SK-N-SH treated with all-trans-retinoic acid at 6 μM for 48 hours (cell line): ENCODE measurements at regions not wholly inside any gene's neighbourhood (a gene's known extent, or its start where the extent isn't known, plus 50 kb on each side); places are given as distances from the start of the nearest gene placed in this dataset.

ENCODE experiments used
- ATAC-seq: fragments of 200-7000 bp; cut with Tn5 transposase; 3 replicates; pipeline ENCODE4 v1.9.1; 2020; ENCODE audit warnings: mild to moderate bottlenecking, moderate library complexity
- ARNTL ChIP-seq: fragments of 450-650 bp; formaldehyde crosslinking; IDR thresholded peaks from 2 replicates; pipeline ENCODE4 v1.5.0; 2020; ENCODE audit warnings: low read depth, mild to moderate bottlenecking, moderate library complexity, borderline replicate concordance
- BACH2 ChIP-seq: fragments of 250-450 bp; sonication (Bioruptor Pico); IDR thresholded peaks from 2 replicates; pipeline ENCODE4 v1.9.0; 2021; ENCODE audit warnings: mild to moderate bottlenecking, borderline replicate concordance
- CREB5 ChIP-seq: fragments of 250-450 bp; sonication (Bioruptor Pico); IDR thresholded peaks from 2 replicates; pipeline ENCODE4 v1.5.1; 2020; ENCODE audit warnings: low read depth, mild to moderate bottlenecking, moderate library complexity
- CSDC2 ChIP-seq: fragments of 250-450 bp; sonication (Bioruptor Pico); IDR thresholded peaks from 2 replicates; pipeline ENCODE4 v1.5.0; 2020; ENCODE audit warnings: mild to moderate bottlenecking, moderate library complexity
- CSRNP3 ChIP-seq: fragments of 250-450 bp; sonication (Bioruptor Pico); IDR thresholded peaks from 2 replicates; pipeline ENCODE4 v1.5.1; 2021; ENCODE audit warnings: mild to moderate bottlenecking, moderate library complexity
- ESRRG ChIP-seq: fragments of 250-450 bp; sonication (Bioruptor Pico); IDR thresholded peaks from 2 replicates; pipeline ENCODE4 v1.6.1; 2021; ENCODE audit warnings: mild to moderate bottlenecking
- GLIS3 ChIP-seq: fragments of 250-450 bp; sonication (Bioruptor Pico); IDR thresholded peaks from 2 replicates; pipeline ENCODE4 v1.5.0; 2020; ENCODE audit warnings: mild to moderate bottlenecking, moderate library complexity
- ISL1 ChIP-seq: fragments of 250-450 bp; sonication (Bioruptor Pico); IDR thresholded peaks from 2 replicates; pipeline ENCODE4 v2.1.2; 2022; ENCODE audit warnings: mild to moderate bottlenecking, moderate library complexity
- OSR1 ChIP-seq: fragments of 250-450 bp; sonication (Bioruptor Pico); IDR thresholded peaks from 2 replicates; pipeline ENCODE4 v1.8.0; 2022; ENCODE audit warnings: moderate library complexity, mild to moderate bottlenecking, inconsistent platforms
- PATZ1 ChIP-seq: fragments of 250-450 bp; sonication (Bioruptor Pico); IDR thresholded peaks from 2 replicates; pipeline ENCODE4 v1.8.0; 2020; ENCODE audit warnings: mild to moderate bottlenecking, moderate library complexity, borderline replicate concordance
- RARB ChIP-seq: fragments of 250-450 bp; sonication (Bioruptor Pico); IDR thresholded peaks from 2 replicates; pipeline ENCODE4 v1.8.0; 2021; ENCODE audit warnings: mild to moderate bottlenecking, moderate library complexity
- SNAI2 ChIP-seq: fragments of 250-450 bp; sonication (Bioruptor Pico); IDR thresholded peaks from 2 replicates; pipeline ENCODE4 v1.5.0; 2020; ENCODE audit warnings: mild to moderate bottlenecking, moderate library complexity
- TCF4 ChIP-seq: fragments of 250-450 bp; sonication (Bioruptor Pico); IDR thresholded peaks from 2 replicates; pipeline ENCODE4 v1.8.0; 2021; ENCODE audit warnings: mild to moderate bottlenecking, moderate library complexity, borderline replicate concordance
- TOX ChIP-seq: fragments of 250-450 bp; sonication (Bioruptor Pico); IDR thresholded peaks from 2 replicates; pipeline ENCODE4 v1.8.0; 2021; ENCODE audit warnings: mild to moderate bottlenecking, moderate library complexity, borderline replicate concordance
- ZC3H10 ChIP-seq: fragments of 250-450 bp; sonication (Bioruptor Pico); IDR thresholded peaks from 2 replicates; pipeline ENCODE4 v1.5.1; 2021; ENCODE audit warnings: mild to moderate bottlenecking, moderate library complexity
- ZFP3 ChIP-seq: fragments of 250-450 bp; sonication (Bioruptor Pico); IDR thresholded peaks from 2 replicates; pipeline ENCODE4 v1.5.0; 2020; ENCODE audit warnings: mild to moderate bottlenecking, moderate library complexity
- ZFP30 ChIP-seq: fragments of 450-650 bp; formaldehyde crosslinking; IDR thresholded peaks from 2 replicates; pipeline ENCODE4 v1.5.0; 2022; ENCODE audit warnings: mild to moderate bottlenecking, moderate library complexity
- ZNF565 ChIP-seq: fragments of 450-650 bp; formaldehyde crosslinking; conservative IDR thresholded peaks from 2 replicates; pipeline ENCODE4 v1.5.0; 2020; ENCODE audit warnings: low read depth, mild to moderate bottlenecking, moderate library complexity
- ZNF70 ChIP-seq: fragments of 450-650 bp; formaldehyde crosslinking; IDR thresholded peaks from 2 replicates; pipeline ENCODE4 v1.5.0; 2020; ENCODE audit warnings: mild to moderate bottlenecking, moderate library complexity
- ZNF8 ChIP-seq: fragments of 450-650 bp; formaldehyde crosslinking; IDR thresholded peaks from 2 replicates; pipeline ENCODE4 v1.5.0; 2020; ENCODE audit warnings: mild to moderate bottlenecking, moderate library complexity
- TF ChIP-seq, protein P1 (sequence below): fragments of 250-450 bp; sonication (Bioruptor Pico); IDR thresholded peaks from 2 replicates; pipeline ENCODE4 v1.8.0; 2021; ENCODE audit warnings: low read depth, mild to moderate bottlenecking, moderate library complexity, borderline replicate concordance
- TF ChIP-seq, protein P2 (sequence below): fragments of 250-450 bp; sonication (Bioruptor Pico); IDR thresholded peaks from 2 replicates; pipeline ENCODE4 v1.5.0; 2020; ENCODE audit warnings: mild to moderate bottlenecking, moderate library complexity

GRCh38 chr7:45998506-45998905, 77.4 kb upstream of the IGFBP3 start (continued):
- TF ChIP-seq CSRNP3 (CRISPR knock-in tag) (no peak), ZFP30 (no peak), TOX (CRISPR knock-in tag) (no peak), GLIS3 (CRISPR knock-in tag) (no peak), ARNTL (CRISPR knock-in tag) (no peak), ISL1 (no peak), ZNF8 (CRISPR knock-in tag) (no peak), RARB (CRISPR knock-in tag) (no peak), ZNF565 (CRISPR knock-in tag) (no peak), OSR1 (CRISPR knock-in tag) (no peak), ZC3H10 (CRISPR knock-in tag) (no peak), ZFP3 (CRISPR knock-in tag) (no peak)

DNA sequence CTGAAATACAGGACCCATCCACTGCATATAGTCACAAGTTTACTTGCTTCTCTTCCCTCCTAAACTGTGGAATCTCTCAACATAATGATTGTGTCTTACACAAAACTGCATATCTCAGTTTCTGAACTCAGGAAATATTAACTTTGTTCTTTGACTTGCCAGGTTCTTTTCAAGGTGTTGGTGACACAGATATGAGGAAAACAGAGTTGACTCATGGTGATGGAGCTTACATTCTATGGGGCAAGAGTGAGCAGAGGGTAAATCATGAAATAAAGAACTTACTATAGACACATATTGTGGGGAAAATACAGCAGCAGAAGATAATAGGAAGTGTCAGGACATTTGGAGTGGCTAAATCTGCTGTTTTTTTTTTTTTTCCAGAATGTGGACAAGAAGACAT, 72.5 kb upstream of the IGFBP3 start:
- TF ChIP-seq RARB (CRISPR knock-in tag): no peak
- no peak for ATAC-seq

- no peak for ATAC-seq
- TF ChIP-seq CSDC2 (CRISPR knock-in tag) (no peak), SNAI2 (CRISPR knock-in tag) (no peak), ZNF565 (CRISPR knock-in tag) (no peak), ARNTL (CRISPR knock-in tag) (no peak), BACH2 (CRISPR knock-in tag) (no peak)
These were observed 71.8 kb upstream of the IGFBP3 start for GRCh38 chr7:45992826-45993225.

- ATAC-seq: no peak
These were observed 69.2 kb upstream of the IGFBP3 start for GRCh38 chr7:45990276-45990675.

More at GRCh38 chr7:45990276-45990675, 69.2 kb upstream of the IGFBP3 start:
- TF ChIP-seq TCF4 (CRISPR knock-in tag) (no peak), ZNF70 (CRISPR knock-in tag) (no peak), CSDC2 (CRISPR knock-in tag) (no peak), ZFP30 (no peak), ARNTL (CRISPR knock-in tag) (no peak), CSRNP3 (CRISPR knock-in tag) (no peak), TOX (CRISPR knock-in tag) (no peak), ESRRG (CRISPR knock-in tag) (no peak), ZNF565 (CRISPR knock-in tag) (no peak), GLIS3 (CRISPR knock-in tag) (no peak), CREB5 (CRISPR knock-in tag) (no peak), RARB (CRISPR knock-in tag) (no peak), ZC3H10 (CRISPR knock-in tag) (no peak), PATZ1 (CRISPR knock-in tag) (no peak), BACH2 (CRISPR knock-in tag) (no peak), ISL1 (no peak)
- TF ChIP-seq, protein P1, sequence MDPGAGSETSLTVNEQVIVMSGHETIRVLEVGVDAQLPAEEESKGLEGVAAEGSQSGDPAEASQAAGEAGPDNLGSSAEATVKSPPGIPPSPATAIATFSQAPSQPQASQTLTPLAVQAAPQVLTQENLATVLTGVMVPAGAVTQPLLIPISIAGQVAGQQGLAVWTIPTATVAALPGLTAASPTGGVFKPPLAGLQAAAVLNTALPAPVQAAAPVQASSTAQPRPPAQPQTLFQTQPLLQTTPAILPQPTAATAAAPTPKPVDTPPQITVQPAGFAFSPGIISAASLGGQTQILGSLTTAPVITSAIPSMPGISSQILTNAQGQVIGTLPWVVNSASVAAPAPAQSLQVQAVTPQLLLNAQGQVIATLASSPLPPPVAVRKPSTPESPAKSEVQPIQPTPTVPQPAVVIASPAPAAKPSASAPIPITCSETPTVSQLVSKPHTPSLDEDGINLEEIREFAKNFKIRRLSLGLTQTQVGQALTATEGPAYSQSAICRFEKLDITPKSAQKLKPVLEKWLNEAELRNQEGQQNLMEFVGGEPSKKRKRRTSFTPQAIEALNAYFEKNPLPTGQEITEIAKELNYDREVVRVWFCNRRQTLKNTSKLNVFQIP (CRISPR knock-in tag): no peak
- TF ChIP-seq, protein P2, sequence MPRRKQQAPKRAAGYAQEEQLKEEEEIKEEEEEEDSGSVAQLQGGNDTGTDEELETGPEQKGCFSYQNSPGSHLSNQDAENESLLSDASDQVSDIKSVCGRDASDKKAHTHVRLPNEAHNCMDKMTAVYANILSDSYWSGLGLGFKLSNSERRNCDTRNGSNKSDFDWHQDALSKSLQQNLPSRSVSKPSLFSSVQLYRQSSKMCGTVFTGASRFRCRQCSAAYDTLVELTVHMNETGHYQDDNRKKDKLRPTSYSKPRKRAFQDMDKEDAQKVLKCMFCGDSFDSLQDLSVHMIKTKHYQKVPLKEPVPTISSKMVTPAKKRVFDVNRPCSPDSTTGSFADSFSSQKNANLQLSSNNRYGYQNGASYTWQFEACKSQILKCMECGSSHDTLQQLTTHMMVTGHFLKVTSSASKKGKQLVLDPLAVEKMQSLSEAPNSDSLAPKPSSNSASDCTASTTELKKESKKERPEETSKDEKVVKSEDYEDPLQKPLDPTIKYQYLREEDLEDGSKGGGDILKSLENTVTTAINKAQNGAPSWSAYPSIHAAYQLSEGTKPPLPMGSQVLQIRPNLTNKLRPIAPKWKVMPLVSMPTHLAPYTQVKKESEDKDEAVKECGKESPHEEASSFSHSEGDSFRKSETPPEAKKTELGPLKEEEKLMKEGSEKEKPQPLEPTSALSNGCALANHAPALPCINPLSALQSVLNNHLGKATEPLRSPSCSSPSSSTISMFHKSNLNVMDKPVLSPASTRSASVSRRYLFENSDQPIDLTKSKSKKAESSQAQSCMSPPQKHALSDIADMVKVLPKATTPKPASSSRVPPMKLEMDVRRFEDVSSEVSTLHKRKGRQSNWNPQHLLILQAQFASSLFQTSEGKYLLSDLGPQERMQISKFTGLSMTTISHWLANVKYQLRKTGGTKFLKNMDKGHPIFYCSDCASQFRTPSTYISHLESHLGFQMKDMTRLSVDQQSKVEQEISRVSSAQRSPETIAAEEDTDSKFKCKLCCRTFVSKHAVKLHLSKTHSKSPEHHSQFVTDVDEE: no peak
